Kidney (tissue), 13 donors: ENCODE measurements at regions not wholly inside any gene's neighbourhood (a gene's known extent, or its start where the extent isn't known, plus 50 kb on each side); places are given as distances from the start of the nearest gene placed in this dataset.
"Not testable (repeated sequence)": the region's sequence is repeated elsewhere in the genome, so short reads cannot be mapped to it uniquely, and the experiment has no call there.

Experiments used
- DNase-seq, 5 donors: peaks; one replicate each; pipeline ENCODE4 v3.0.0-alpha.2; 2013 to 2020
- FAIRE-seq: peaks from 2 replicates; lab custom pipeline; 2012; peaks lifted over from hg19 to GRCh38; lab: Jason Lieb, UNC
- H3K27ac ChIP-seq, 2 donors: one replicate each; pipeline ENCODE4 v1.7.0; 2013; ENCODE audit warnings: low read depth in 2 of 2, low read length in 2 of 2, inconsistent platforms in 1 of 2
- H3K27me3 ChIP-seq: one replicate; pipeline ENCODE4 v1.7.1; 2013; ENCODE audit warnings: low read length, inconsistent platforms; ENCODE audit not compliant: control insufficient read depth, insufficient read depth
- H3K36me3 ChIP-seq, 3 donors: one replicate each; pipeline versions ENCODE4 v1.7.0 to v1.7.1; 2013; ENCODE audit warnings: low read length in 3 of 3, control low read depth in 1 of 3, inconsistent platforms in 1 of 3; ENCODE audit not compliant: insufficient read depth in 3 of 3, control insufficient read depth in 2 of 3
- H3K4me1 ChIP-seq, 3 donors: one replicate each; pipeline versions ENCODE4 v1.7.0 to v1.7.1; 2013; ENCODE audit warnings: low read length in 3 of 3, inconsistent platforms in 1 of 3, low read depth in 1 of 3; ENCODE audit not compliant: control insufficient read depth in 2 of 3, insufficient read depth in 2 of 3
- H3K4me3 ChIP-seq, 3 donors: one replicate each; pipeline versions ENCODE4 v1.7.0 to v1.8.1; 2013; ENCODE audit warnings: low read length in 3 of 3, control low read depth in 1 of 3, inconsistent platforms in 1 of 3
- H3K9ac ChIP-seq, 3 donors: one replicate each; pipeline versions ENCODE4 v1.7.0 to v1.7.1; 2013; ENCODE audit warnings: low read length in 3 of 3, control low read depth in 1 of 3, inconsistent platforms in 1 of 3
- H3K9me3 ChIP-seq, 3 donors: one replicate each; pipeline versions ENCODE4 v1.7.0 to v1.7.1; 2013; ENCODE audit warnings: low read length in 3 of 3, control low read depth in 1 of 3, inconsistent platforms in 1 of 3; ENCODE audit not compliant: control insufficient read depth in 2 of 3, insufficient read depth in 1 of 3
- intact Hi-C: fragments of 100-400 bp; cut with DNase I; formaldehyde crosslinking; loops from one replicate; pipeline ENCODE4 v1.11.1; 2022
- TF ChIP-seq, protein P1 (sequence below): IDR thresholded peaks from 3 replicates; pipeline ENCODE4 v1.5.1; 2012; ENCODE audit warnings: mild to moderate bottlenecking, moderate library complexity, borderline replicate concordance; ENCODE audit not compliant: insufficient read depth; ENCODE audit errors: extremely low read depth
- donor health status: control.
- donor health status: control.
- donor health status: control.
- donor health status: control.
- donor health status: control.
- donor health status: DM: yes; HTN: yes; CAD: no.
- donor health status: Normal renal cell carcinoma (clear cell type).

DNA sequence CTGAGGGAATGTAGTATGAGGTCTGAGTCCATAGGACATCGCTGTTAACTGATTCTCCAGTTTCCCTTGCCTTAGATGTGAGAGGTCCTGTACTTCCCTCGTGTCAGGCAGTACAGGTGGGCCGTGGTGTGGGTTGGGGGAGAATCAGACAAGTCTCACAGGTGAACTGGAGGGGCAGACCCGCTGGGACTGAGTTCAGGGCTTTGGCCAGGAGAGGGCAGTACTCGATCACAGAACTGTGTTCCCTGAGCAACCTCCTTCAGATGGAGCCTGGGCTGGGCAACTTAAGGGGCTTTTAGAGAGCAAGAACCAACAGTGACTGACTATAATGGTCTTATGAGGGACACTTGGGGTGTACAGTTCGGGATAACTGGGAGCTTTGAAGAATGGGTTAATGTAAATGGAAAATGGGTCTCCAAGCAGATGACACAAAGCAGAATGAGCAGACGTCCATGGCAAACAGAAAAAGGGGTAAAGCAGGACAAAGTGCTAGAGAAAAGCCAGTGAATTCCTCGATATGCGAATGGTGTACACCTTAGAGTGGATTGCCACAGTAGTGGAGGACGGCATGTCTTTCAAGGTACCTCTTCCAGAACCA lies 83.6 kb downstream of the CCNG2 start:
- H3K27ac ChIP-seq, result no peak overlapping the region
- no peak overlapping the region for H3K9ac ChIP-seq
- no peaks in the 10 kb centered on the region for H3K36me3 ChIP-seq
- H3K4me3 ChIP-seq, result no peak overlapping the region
- H3K27me3 ChIP-seq, result no peaks in the 10 kb centered on the region
- no peaks in the 10 kb centered on the region for H3K4me1 ChIP-seq
- FAIRE-seq (no peak), DNase-seq (peak; percentile 66 to 80 (median 74))
- intact Hi-C loops, result no loop called here
- TF ChIP-seq, protein P1, sequence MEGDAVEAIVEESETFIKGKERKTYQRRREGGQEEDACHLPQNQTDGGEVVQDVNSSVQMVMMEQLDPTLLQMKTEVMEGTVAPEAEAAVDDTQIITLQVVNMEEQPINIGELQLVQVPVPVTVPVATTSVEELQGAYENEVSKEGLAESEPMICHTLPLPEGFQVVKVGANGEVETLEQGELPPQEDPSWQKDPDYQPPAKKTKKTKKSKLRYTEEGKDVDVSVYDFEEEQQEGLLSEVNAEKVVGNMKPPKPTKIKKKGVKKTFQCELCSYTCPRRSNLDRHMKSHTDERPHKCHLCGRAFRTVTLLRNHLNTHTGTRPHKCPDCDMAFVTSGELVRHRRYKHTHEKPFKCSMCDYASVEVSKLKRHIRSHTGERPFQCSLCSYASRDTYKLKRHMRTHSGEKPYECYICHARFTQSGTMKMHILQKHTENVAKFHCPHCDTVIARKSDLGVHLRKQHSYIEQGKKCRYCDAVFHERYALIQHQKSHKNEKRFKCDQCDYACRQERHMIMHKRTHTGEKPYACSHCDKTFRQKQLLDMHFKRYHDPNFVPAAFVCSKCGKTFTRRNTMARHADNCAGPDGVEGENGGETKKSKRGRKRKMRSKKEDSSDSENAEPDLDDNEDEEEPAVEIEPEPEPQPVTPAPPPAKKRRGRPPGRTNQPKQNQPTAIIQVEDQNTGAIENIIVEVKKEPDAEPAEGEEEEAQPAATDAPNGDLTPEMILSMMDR, result peak; percentile 74
- no peaks in the 10 kb centered on the region for H3K9me3 ChIP-seq

DNA sequence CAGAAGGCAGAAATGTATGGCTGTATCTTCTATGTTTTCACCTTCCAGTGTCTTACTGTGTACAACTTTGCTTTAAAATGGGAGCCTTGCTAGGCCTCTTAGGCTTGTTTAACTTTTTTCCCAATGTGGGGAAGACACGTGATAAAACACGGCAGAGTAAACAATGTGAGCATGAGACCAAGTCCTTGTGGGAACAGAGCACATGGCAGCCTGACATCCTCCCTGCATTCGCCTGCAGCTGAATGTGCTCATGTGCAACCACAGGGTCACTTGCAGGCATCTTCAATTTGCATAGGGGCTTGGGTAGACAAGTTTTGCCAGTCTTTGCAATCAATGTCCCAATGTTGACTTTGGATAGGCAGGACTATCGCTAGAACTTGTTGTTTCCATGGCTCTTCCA lies 91.8 kb downstream of the CCNG2 start:
- H3K27ac ChIP-seq, result no peak overlapping the region
- H3K27me3 ChIP-seq, result no peaks in the 10 kb centered on the region
- no peaks in the 10 kb centered on the region for H3K4me1 ChIP-seq
- no peak overlapping the region for H3K9ac ChIP-seq
- H3K4me3 ChIP-seq, result no peak overlapping the region
- no peaks in the 10 kb centered on the region for H3K36me3 ChIP-seq
- DNase-seq (peak in 1 of 5 donors; percentile 15), FAIRE-seq (no peak)
- H3K9me3 ChIP-seq, result no peaks in the 10 kb centered on the region
- TF ChIP-seq, protein P1, result no peak
- intact Hi-C loops, result no loop called here

DNA sequence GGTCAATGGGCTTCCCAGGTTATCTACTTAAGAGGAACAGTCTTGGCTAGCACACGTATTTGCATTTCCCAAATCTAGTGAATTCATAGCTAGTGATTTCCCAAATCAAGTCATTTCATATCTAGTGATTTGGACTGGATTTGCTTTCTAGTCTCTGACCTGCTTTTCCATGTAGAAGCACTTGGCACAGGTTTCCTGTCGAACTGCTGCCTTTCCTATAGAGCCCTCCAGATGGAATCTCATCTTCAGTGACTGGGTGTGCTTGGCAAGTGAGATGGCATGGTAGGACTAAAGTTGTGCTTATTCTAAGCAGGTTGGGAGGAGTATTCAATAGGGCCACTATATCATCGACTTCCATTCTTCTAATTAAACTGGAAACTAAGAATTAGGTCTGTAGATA lies 94.7 kb downstream of the CCNG2 start:
- Histone ChIP-seq H3K4me1 (no peaks in the 10 kb centered on the region), H3K9ac (no peak overlapping the region), H3K27ac (no peak overlapping the region), H3K36me3 (no peaks in the 10 kb centered on the region), H3K4me3 (no peak overlapping the region), H3K27me3 (no peaks in the 10 kb centered on the region), H3K9me3 (no peaks in the 10 kb centered on the region)
- TF ChIP-seq, protein P1, result no peak
- intact Hi-C loops, result no loop called here
- FAIRE-seq (no peak), DNase-seq (no peak)

DNA sequence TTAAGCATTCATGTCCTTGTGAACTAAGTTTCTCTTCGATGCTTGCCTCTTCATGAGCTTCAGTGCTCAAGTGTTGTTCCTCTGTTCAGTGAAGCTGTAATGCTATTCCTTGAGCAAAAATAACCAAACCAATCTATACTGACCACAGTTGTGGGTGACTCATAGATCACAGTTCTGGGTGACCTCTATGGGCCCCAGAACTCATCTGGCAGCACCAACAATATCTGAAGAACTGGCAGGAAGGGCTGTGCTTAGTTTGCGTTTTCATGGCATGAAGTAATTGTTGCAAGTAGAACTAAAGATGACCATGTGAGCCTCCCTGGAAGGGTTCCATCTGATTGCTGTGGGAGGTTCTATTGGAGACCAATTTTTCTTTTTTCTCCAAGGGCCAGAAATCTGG lies 106.2 kb downstream of the CCNG2 start:
- no peak overlapping the region for H3K9ac ChIP-seq
- no peaks in the 10 kb centered on the region for H3K27me3 ChIP-seq
- H3K4me3 ChIP-seq, result no peak overlapping the region
- FAIRE-seq, result no peak
- H3K9me3 ChIP-seq, result peaks cover 0 to 7% (median 0%) of the 10 kb centered on the region in 3 donors
- no peak overlapping the region for H3K27ac ChIP-seq
- intact Hi-C loops, result no loop called here
- no peaks in the 10 kb centered on the region for H3K36me3 ChIP-seq
- TF ChIP-seq, protein P1, result no peak
- DNase-seq, result no peak
- H3K4me1 ChIP-seq, result no peaks in the 10 kb centered on the region

DNA sequence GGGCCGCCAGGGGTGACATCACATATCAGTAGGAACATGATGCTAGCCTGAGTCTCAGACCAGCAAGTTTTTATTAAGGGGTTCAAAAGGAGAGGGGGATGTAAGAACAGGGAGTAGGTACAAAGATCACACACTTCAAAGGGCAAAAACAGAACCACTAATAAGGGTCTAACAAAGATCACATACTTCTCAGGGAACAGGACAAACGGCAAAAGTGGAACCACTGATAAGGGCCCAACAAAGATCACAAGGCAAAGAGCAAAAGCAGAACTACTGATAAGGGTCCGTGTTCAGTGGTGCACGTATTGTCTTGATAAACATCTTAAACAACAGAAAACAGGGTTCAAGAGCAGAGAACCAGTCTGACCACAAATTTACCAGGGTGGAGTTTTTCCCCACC lies 107.0 kb downstream of the CCNG2 start:
- H3K27me3 ChIP-seq, DNase-seq, H3K4me1 ChIP-seq, H3K9ac ChIP-seq, H3K36me3 ChIP-seq, intact Hi-C loops, H3K9me3 ChIP-seq, H3K27ac ChIP-seq, H3K4me3 ChIP-seq, FAIRE-seq: not testable (repeated sequence)
